Body of pancreas (tissue), 4 donors: ENCODE measurements at regions not wholly inside any gene's neighbourhood (a gene's known extent, or its start where the extent isn't known, plus 50 kb on each side); places are given as distances from the start of the nearest gene placed in this dataset.
A peak's percentile ranks its signal among the peaks of the same experiment; 100 is the strongest.

Experiments used
- ATAC-seq: fragments of 150-250 bp; one replicate; pipeline ENCODE4 v1.9.1; 2016
- DNase-seq, 4 donors: peaks; one replicate each; pipeline ENCODE4 v3.0.0-alpha.2; 2019
- H3K27ac ChIP-seq, 4 donors: fragments of 200-600 bp; sonication (generic); 1 replicate in 3 of 4; 2 replicates in 1 of 4; pipeline versions ENCODE4 v1.5.1 to v1.6.1; 2016 to 2019; ENCODE audit warnings: mild to moderate bottlenecking in 1 of 4, mixed read lengths in 1 of 4, moderate library complexity in 1 of 4
- H3K27me3 ChIP-seq, 2 donors: fragments of 200-600 bp; sonication (generic); one replicate each; pipeline ENCODE4 v1.6.0; 2016; ENCODE audit warnings: mild to moderate bottlenecking in 1 of 2
- H3K36me3 ChIP-seq, 2 donors: fragments of 200-600 bp; sonication (generic); replicated peaks in 1 of 2; 2 replicates each; pipeline ENCODE4 v1.5.1; 2016; ENCODE audit warnings: low read depth in 2 of 2; ENCODE audit not compliant: insufficient read depth in 1 of 2
- H3K4me1 ChIP-seq: fragments of 200-600 bp; sonication (generic); one replicate; pipeline ENCODE4 v1.6.0; 2016
- H3K4me3 ChIP-seq, 2 donors: fragments of 200-600 bp; sonication (generic); 1 replicate in 1 of 2; 2 replicates in 1 of 2; pipeline ENCODE4 v1.5.1; 2016 to 2019
- H3K9me3 ChIP-seq, 3 donors: fragments of 200-600 bp; sonication (generic); 1 replicate in 2 of 3; 2 replicates in 1 of 3; pipeline ENCODE4 v1.5.1; 2016
- POLR2A ChIP-seq, 3 donors: fragments of 450-650 bp; IDR thresholded peaks; one replicate each; pipeline ENCODE4 v1.6.1; 2016; ENCODE audit warnings: antibody characterized with exemption in 3 of 3, mild to moderate bottlenecking in 2 of 3
- WGBS, 2 donors: methylation state at CpG; one replicate each; pipeline ENCODE4 v1.1.5; 2017; 5-methylcytosine and 5-hydroxymethylcytosine counted together
- intact Hi-C: fragments of 100-400 bp; cut with DNase I; formaldehyde crosslinking; loops from one replicate; pipeline ENCODE4 v1.15.1; 2023
- TF ChIP-seq, protein P1 (sequence below), 7 experiments: fragments of 450-650 bp in 4 of 7; fragments of 200-600 bp in 3 of 7; sonication (generic) in 3 of 7; IDR thresholded peaks; one replicate each; pipeline ENCODE4 v1.5.1; 2016 to 2019; ENCODE audit warnings: antibody characterized with exemption in 7 of 7

- H3K9me3 ChIP-seq = no peaks in the 10 kb centered on the region
These were observed 118.2 kb upstream of the DPP6 start for GRCh38 chr7:153934048-153934447.

DNA sequence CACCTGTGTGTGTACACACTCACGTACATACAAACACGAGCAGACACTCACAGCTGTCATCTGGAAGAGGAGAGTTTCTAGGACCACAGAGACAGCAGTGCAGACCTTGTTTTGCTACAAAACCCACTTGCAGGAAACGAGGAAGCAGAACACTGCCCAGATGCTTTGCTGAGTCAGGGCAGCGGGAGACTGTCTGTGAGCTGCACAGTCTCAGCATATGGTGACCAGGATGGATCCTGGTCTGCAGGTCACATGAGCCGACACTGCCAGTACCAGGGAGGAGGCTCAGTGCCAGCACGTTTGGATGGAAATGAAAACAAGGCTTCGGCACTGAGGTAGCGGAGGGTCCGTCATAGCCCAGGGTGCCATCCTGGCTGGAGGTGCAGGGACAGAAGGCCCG lies 117.6 kb upstream of the DPP6 start:
- intact Hi-C loops = no loop called here
- Histone ChIP-seq H3K36me3 (no peaks in the 10 kb centered on the region), H3K27ac (no peak overlapping the region), H3K27me3 (no peaks in the 10 kb centered on the region), H3K9me3 (no peaks in the 10 kb centered on the region), H3K4me3 (no peak overlapping the region), H3K4me1 (no peaks in the 10 kb centered on the region)
- TF ChIP-seq, protein P1, sequence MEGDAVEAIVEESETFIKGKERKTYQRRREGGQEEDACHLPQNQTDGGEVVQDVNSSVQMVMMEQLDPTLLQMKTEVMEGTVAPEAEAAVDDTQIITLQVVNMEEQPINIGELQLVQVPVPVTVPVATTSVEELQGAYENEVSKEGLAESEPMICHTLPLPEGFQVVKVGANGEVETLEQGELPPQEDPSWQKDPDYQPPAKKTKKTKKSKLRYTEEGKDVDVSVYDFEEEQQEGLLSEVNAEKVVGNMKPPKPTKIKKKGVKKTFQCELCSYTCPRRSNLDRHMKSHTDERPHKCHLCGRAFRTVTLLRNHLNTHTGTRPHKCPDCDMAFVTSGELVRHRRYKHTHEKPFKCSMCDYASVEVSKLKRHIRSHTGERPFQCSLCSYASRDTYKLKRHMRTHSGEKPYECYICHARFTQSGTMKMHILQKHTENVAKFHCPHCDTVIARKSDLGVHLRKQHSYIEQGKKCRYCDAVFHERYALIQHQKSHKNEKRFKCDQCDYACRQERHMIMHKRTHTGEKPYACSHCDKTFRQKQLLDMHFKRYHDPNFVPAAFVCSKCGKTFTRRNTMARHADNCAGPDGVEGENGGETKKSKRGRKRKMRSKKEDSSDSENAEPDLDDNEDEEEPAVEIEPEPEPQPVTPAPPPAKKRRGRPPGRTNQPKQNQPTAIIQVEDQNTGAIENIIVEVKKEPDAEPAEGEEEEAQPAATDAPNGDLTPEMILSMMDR (IDR thresholded peaks at IDR 0.05) = no peak
- no peak for TF ChIP-seq POLR2A (IDR thresholded peaks at IDR 0.05)
- 55 to 59% methylated on average over 5 to 10 of the region's 10 CpGs for WGBS, 2 donors
- DNase-seq = peak in 3 of 4 donors; percentile 23 to 44 (median 31)
- ATAC-seq = no peak

More at GRCh38 chr7:153934048-153934447, 118.2 kb upstream of the DPP6 start:
- Histone ChIP-seq H3K36me3 (no peaks in the 10 kb centered on the region), H3K4me3 (no peak overlapping the region), H3K27ac (no peak overlapping the region), H3K27me3 (no peaks in the 10 kb centered on the region), H3K4me1 (no peaks in the 10 kb centered on the region)
- TF ChIP-seq POLR2A (IDR thresholded peaks at IDR 0.05) = no peak
- TF ChIP-seq, protein P1 (IDR thresholded peaks at IDR 0.05) = no peak
- intact Hi-C loops = no loop called here
- ATAC-seq (no peak), DNase-seq (no peak)
- WGBS, 2 donors = 70 to 74% methylated on average over 5 of the region's 5 CpGs

- no peak for DNase-seq
- intact Hi-C loops = no loop called here
- WGBS, 2 donors = 64 to 68% methylated on average over 11 to 13 of the region's 13 CpGs
- Histone ChIP-seq H3K9me3 (no peaks in the 10 kb centered on the region), H3K4me3 (no peak overlapping the region), H3K27me3 (no peaks in the 10 kb centered on the region), H3K36me3 (no peaks in the 10 kb centered on the region), H3K4me1 (no peaks in the 10 kb centered on the region), H3K27ac (no peak overlapping the region)
- no peak for ATAC-seq
- no peak for TF ChIP-seq POLR2A (IDR thresholded peaks at IDR 0.05)
- TF ChIP-seq, protein P1 (IDR thresholded peaks at IDR 0.05) = no peak
These were observed 117.1 kb upstream of the DPP6 start for GRCh38 chr7:153935095-153935494.

GRCh38 chr7:153938451-153938850 lies 113.7 kb upstream of the DPP6 start:
- intact Hi-C loops = no loop called here
- no peak overlapping the region for H3K4me3 ChIP-seq
- no peaks in the 10 kb centered on the region for H3K9me3 ChIP-seq
- TF ChIP-seq POLR2A (IDR thresholded peaks at IDR 0.05) = no peak
- TF ChIP-seq, protein P1 (IDR thresholded peaks at IDR 0.05) = no peak
- no peaks in the 10 kb centered on the region for H3K36me3 ChIP-seq
- no peak for DNase-seq
- H3K27me3 ChIP-seq = no peaks in the 10 kb centered on the region
- H3K27ac ChIP-seq = no peak overlapping the region
- 65 to 71% methylated on average over 8 of the region's 8 CpGs for WGBS, 2 donors
- H3K4me1 ChIP-seq = no peaks in the 10 kb centered on the region
- ATAC-seq = no peak

DNA sequence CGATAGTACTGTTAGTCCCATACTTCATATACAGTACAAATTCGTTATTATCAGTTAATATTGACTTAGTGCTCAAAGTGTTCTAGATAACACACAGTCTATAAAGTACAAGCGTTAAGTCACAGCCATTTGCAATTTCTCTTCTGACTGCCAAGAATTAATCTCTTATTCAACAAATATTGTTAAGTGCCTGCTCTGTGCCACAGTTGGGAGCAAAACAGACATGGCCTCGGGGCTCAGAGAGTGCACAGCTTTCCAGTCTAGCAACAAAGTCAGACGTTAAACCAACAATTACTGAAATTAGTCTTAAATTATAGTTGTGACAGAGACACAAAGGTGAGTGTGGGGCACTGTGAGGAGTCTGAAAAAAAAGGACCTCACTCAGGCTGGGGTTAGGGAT lies 113.0 kb upstream of the DPP6 start:
- no peaks in the 10 kb centered on the region for H3K27me3 ChIP-seq
- 12 to 17% methylated on average over 5 of the region's 5 CpGs for WGBS, 2 donors
- no peak for TF ChIP-seq POLR2A (IDR thresholded peaks at IDR 0.05)
- TF ChIP-seq, protein P1 (IDR thresholded peaks at IDR 0.05) = no peak
- no peaks in the 10 kb centered on the region for H3K4me1 ChIP-seq
- intact Hi-C loops = no loop called here
- no peaks in the 10 kb centered on the region for H3K9me3 ChIP-seq
- no peak for DNase-seq
- ATAC-seq = no peak
- H3K36me3 ChIP-seq = no peaks in the 10 kb centered on the region
- no peak overlapping the region for H3K27ac ChIP-seq
- H3K4me3 ChIP-seq = no peak overlapping the region
